ENCODE measurements at regions not wholly inside any gene's neighbourhood (a gene's known extent, or its start where the extent isn't known, plus 50 kb on each side); places are given as distances from the start of the nearest gene placed in this dataset.

- TF ChIP-seq GATA3 (IDR thresholded peaks at IDR 0.05; ENCODE audit: low read depth, low read length) (no peak), GATA2 (IDR thresholded peaks at IDR 0.05; ENCODE audit: low read depth, low read length) (no peak)
Measured at GRCh38 chr7:155863721-155864151, 51.5 kb upstream of the SHH start.

Data from SH-SY5Y (cell line).